BLaER1 treated with 17β-estradiol and CSF1 and Interleukin-3, amounts not matched to agents 10 nM and 100 nM (cell line): ENCODE measurements at regions not wholly inside any gene's neighbourhood (a gene's known extent, or its start where the extent isn't known, plus 50 kb on each side); places are given as distances from the start of the nearest gene placed in this dataset.
"Not testable (repeated sequence)": the region's sequence is repeated elsewhere in the genome, so short reads cannot be mapped to it uniquely, and the experiment has no call there.

Source experiments
- H3K27ac ChIP-seq, 11 experiments: shearing (Covaris generic); formaldehyde crosslinking; 2 replicates each; pipeline ENCODE4 v1.8.1; 2022
- H3K27me3 ChIP-seq, 11 experiments: shearing (Covaris generic); formaldehyde crosslinking; 2 replicates each; pipeline ENCODE4 v1.8.1; 2022
- H3K36me3 ChIP-seq, 11 experiments: shearing (Covaris generic); formaldehyde crosslinking; 2 replicates each; pipeline ENCODE4 v1.8.1; 2022
- H3K4me1 ChIP-seq, 10 experiments: shearing (Covaris generic); formaldehyde crosslinking; 2 replicates each; pipeline ENCODE4 v1.8.1; 2022
- H3K4me2 ChIP-seq, 11 experiments: shearing (Covaris generic); formaldehyde crosslinking; 2 replicates each; pipeline ENCODE4 v1.8.1; 2022
- H3K4me3 ChIP-seq, 10 experiments: shearing (Covaris generic); formaldehyde crosslinking; 2 replicates each; pipeline ENCODE4 v1.8.1; 2022
- H3K9ac ChIP-seq, 11 experiments: shearing (Covaris generic); formaldehyde crosslinking; 2 replicates each; pipeline ENCODE4 v1.8.1; 2022
- H3K9me3 ChIP-seq, 11 experiments: shearing (Covaris generic); formaldehyde crosslinking; replicated peaks in 1 of 11; 2 replicates each; pipeline ENCODE4 v1.8.1; 2022
- H4K20me1 ChIP-seq, 11 experiments: shearing (Covaris generic); formaldehyde crosslinking; 2 replicates each; pipeline ENCODE4 v1.8.1; 2022
- Cebpa-rat ChIP-seq, 11 experiments: shearing (Covaris generic); IDR thresholded peaks; 2 replicates each; pipeline ENCODE4 v1.8.1; 2022

- Histone ChIP-seq H3K9me3 (peaks cover 0 to 14% (median 5%) of the 10 kb centered on the region in 11 experiments; a peak in 10 of 22 replicates), H3K27ac (no peak overlapping the region), H3K36me3 (no peaks in the 10 kb centered on the region), H3K4me2 (no peak overlapping the region), H3K4me3 (no peak overlapping the region), H3K9ac (no peak overlapping the region), H3K27me3 (no peaks in the 10 kb centered on the region), H4K20me1 (no peaks in the 10 kb centered on the region), H3K4me1 (no peaks in the 10 kb centered on the region)
- no peak for TF ChIP-seq Cebpa-rat (IDR thresholded peaks at IDR 0.05)
Observed at GRCh38 chr10:91080776-91081175, 139.7 kb upstream of the PCGF5 start.

DNA sequence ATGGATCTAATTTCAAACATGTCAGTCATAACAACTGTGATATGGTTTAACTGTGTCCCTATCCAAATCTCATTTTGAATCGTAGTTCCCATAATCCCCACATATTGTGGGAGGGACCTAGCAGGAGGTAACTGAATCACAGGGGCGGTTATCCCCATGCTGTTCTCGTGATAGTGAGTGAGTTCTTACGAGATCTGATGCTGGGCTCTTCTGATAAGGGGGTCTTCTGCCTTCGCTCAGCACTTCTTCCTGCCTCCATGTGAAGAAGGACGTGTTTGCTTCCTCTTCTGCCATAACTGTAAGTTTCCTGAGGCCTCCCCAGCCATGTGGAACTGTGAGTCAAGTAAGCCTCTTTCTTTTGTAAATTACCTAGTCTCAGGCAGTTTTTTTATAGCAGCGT lies 138.0 kb upstream of the PCGF5 start:
- no peaks in the 10 kb centered on the region for H3K4me1 ChIP-seq

DNA sequence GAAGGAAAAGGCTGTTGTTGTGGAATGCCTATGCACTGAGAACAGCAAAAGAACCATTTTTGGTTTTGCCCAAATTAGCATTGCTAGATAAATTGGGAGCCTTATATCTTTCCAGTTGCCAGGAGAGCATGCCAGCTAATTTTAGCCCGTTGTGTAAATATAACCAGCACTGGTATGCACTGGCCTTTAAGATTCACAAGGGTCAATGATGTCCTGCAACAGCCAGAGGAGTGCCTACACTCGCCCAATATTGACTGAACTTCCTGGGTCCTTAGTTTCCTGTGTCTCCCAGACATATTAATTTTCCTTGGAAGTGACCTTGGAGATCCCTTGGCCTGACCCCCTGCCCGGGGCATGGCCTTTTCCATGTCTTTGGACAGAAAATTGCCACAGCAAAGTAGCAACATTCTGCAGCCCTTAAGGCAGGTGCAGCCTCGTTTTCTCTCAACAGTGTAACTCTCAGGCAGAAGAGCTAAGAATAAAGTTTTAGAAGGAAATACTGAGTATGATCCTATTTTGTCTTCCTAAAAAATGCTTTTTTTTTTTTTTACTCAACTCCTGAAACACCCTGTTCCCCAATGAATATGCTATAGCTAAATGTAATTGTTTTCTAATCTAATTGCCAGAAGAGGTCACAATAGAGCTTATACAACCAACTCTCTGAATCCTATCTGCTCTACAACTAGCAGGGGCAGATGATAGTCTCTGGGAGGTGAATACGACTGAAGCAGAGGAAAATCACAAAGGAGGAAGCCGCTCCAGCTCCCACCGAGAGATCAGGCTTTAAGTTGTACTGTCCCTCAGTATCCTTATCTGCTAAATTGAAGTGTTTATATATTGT lies 131.9 kb upstream of the PCGF5 start:
- Histone ChIP-seq H3K4me2 (peak overlapping the region in 1 of 11 experiments; percentile 56; a peak in 4 of 22 replicates), H3K4me1 (peaks cover 0 to 9% (median 4%) of the 10 kb centered on the region in 10 experiments; a peak in 7 of 20 replicates)
- no peak for TF ChIP-seq Cebpa-rat (IDR thresholded peaks at IDR 0.05)

More for the DNA sequence above, 138.0 kb upstream of the PCGF5 start:
- no peaks in the 10 kb centered on the region for H3K27me3 ChIP-seq
- H4K20me1 ChIP-seq, result no peaks in the 10 kb centered on the region
- H3K9ac ChIP-seq, result no peak overlapping the region
- TF ChIP-seq Cebpa-rat (IDR thresholded peaks at IDR 0.05), result no peak
- no peaks in the 10 kb centered on the region for H3K36me3 ChIP-seq
- H3K9me3 ChIP-seq, result peaks cover 0 to 14% (median 5%) of the 10 kb centered on the region in 11 experiments; a peak in 10 of 22 replicates
- H3K4me2 ChIP-seq, result no peak overlapping the region
- H3K4me3 ChIP-seq, result no peak overlapping the region
- H3K27ac ChIP-seq, result no peak overlapping the region

DNA sequence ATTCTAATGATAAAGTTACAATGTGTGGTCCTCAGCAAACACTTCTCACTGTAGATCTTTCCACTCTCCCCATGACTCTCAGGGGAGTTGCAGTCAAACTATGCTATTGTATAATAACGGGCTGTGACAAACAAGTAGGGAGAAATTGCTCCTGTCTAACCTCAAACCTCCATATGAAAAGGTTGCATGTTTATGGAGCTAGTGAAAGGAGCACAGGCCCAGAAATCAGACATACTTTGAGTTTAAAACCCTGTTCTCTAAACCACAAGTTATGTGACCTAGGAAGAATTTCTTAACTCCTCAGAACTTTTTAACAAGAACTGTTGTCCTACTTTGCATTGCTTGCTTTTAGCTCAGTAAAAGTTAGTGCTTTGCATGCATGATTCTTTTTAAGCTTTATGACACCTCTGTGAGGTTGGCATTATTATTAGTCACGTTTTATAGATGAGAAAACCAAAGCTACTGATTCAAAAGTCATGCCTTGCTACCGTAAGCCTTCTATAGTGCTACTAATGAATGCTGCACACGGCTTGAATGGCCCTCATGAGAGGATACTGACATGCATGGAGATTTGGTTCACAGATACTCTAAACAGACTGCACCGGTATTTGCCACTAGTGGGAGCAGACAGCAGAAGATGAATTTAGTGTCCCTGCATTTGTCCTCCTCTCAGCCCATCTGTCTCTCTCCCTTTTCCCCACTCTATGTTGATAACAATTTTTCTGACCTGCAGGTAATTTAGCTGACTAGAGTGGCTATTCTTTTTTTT lies 129.5 kb upstream of the PCGF5 start:
- peak overlapping the region in 1 of 11 experiments; percentile 1; a peak in 1 of 22 replicates for H3K4me2 ChIP-seq
- no peaks in the 10 kb centered on the region for H3K27me3 ChIP-seq
- no peak overlapping the region for H3K27ac ChIP-seq
- H4K20me1 ChIP-seq, result no peaks in the 10 kb centered on the region
- peaks cover 19 to 32% (median 29%) of the 10 kb centered on the region in 11 experiments for H3K9me3 ChIP-seq
- H3K9ac ChIP-seq, result no peak overlapping the region
- no peaks in the 10 kb centered on the region for H3K36me3 ChIP-seq
- H3K4me3 ChIP-seq, result no peak overlapping the region
- H3K4me1 ChIP-seq, result peaks cover 0 to 9% (median 4%) of the 10 kb centered on the region in 10 experiments; a peak in 7 of 20 replicates
- no peak for TF ChIP-seq Cebpa-rat (IDR thresholded peaks at IDR 0.05)

More for the DNA sequence above, 131.9 kb upstream of the PCGF5 start:
- H3K9ac ChIP-seq, result no peak overlapping the region
- H3K4me3 ChIP-seq, result no peak overlapping the region
- H4K20me1 ChIP-seq, result no peaks in the 10 kb centered on the region
- no peaks in the 10 kb centered on the region for H3K36me3 ChIP-seq
- H3K9me3 ChIP-seq, result peaks cover 12 to 26% (median 14%) of the 10 kb centered on the region in 11 experiments
- no peak overlapping the region for H3K27ac ChIP-seq
- no peaks in the 10 kb centered on the region for H3K27me3 ChIP-seq

DNA sequence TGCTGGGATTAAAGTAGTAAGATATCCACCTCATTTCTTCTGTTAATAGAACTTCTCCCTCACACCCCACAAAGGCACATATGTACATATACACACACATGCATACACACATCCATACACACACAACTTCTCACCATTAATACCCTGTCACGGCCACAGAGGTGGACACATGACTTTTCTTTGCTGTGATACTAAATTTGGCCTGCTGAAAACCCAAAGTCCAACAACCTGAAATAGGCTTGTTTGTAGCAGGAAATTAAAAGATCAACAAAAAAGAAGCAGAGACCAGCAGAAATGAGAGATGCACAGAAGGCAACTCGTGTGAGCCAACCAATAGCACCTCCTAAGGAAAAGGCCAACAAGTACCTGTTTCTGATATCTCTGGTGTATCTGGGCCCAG lies 128.7 kb upstream of the PCGF5 start:
- no peak overlapping the region for H3K27ac ChIP-seq
- TF ChIP-seq Cebpa-rat (IDR thresholded peaks at IDR 0.05), result no peak
- H3K9ac ChIP-seq, result no peak overlapping the region

DNA sequence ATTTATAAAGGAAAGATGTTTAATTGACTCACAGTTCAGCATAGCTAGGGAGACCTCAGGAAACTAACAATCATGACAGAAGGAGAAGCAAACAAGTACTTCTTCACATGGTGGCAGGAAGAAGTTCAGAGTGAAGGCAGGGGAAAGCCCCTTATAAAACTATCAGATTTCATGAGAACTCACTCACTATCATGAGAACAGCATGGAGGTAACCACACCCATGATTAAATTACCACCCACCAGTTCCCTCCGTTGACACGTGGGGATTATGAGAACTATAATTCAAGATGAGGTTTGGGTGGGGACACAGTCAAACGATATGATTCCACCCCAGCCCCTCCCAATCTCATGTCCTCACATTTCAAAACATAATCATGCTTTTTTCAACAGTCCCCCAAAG lies 124.2 kb upstream of the PCGF5 start:
- no peak overlapping the region for H3K27ac ChIP-seq
- no peaks in the 10 kb centered on the region; a peak in 3 of 22 replicates for H3K36me3 ChIP-seq
- TF ChIP-seq Cebpa-rat (IDR thresholded peaks at IDR 0.05), result no peak
- H3K4me2 ChIP-seq, result no peak overlapping the region
- no peak overlapping the region for H3K4me3 ChIP-seq
- no peak overlapping the region for H3K9ac ChIP-seq
- no peaks in the 10 kb centered on the region for H4K20me1 ChIP-seq
- no peaks in the 10 kb centered on the region for H3K27me3 ChIP-seq
- peaks cover 53 to 70% (median 61%) of the 10 kb centered on the region in 11 experiments for H3K9me3 ChIP-seq
- H3K4me1 ChIP-seq, result no peaks in the 10 kb centered on the region

More for the DNA sequence above, 128.7 kb upstream of the PCGF5 start:
- H3K4me2 ChIP-seq, result no peak overlapping the region
- no peaks in the 10 kb centered on the region for H4K20me1 ChIP-seq
- H3K9me3 ChIP-seq, result peaks cover 26 to 40% (median 35%) of the 10 kb centered on the region in 11 experiments
- H3K4me3 ChIP-seq, result no peak overlapping the region
- H3K36me3 ChIP-seq, result no peaks in the 10 kb centered on the region
- H3K27me3 ChIP-seq, result no peaks in the 10 kb centered on the region
- H3K4me1 ChIP-seq, result peaks cover 0 to 9% (median 4%) of the 10 kb centered on the region in 10 experiments; a peak in 7 of 20 replicates

DNA sequence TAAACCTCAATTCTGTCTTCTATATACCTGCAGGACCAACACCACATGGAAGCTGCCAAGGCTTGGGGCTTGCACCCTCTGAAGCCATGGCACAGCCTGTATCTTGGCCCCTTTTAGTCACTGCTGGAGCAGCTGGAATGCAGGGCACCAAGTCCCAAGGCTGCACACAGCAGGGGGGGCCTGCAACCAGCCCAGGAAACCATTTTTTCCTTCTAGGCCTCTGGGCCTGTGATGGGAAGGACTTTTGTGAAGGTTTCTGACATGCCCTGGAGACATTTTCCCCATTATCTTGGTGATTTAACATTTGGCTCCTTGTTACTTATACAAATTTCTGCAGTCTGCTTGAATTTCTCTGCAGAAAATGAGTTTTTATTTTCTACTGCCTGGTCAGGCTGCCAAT lies 123.2 kb upstream of the PCGF5 start:
- H4K20me1 ChIP-seq, result no peaks in the 10 kb centered on the region
- H3K9ac ChIP-seq, result no peak overlapping the region
- no peak overlapping the region for H3K27ac ChIP-seq
- no peak overlapping the region for H3K4me2 ChIP-seq
- H3K27me3 ChIP-seq, result no peaks in the 10 kb centered on the region
- no peaks in the 10 kb centered on the region; a peak in 3 of 22 replicates for H3K36me3 ChIP-seq
- TF ChIP-seq Cebpa-rat (IDR thresholded peaks at IDR 0.05), result no peak
- no peak overlapping the region; a peak in 1 of 20 replicates for H3K4me3 ChIP-seq
- H3K4me1 ChIP-seq, result peaks cover 0 to 5% (median 0%) of the 10 kb centered on the region in 10 experiments; a peak in 3 of 20 replicates
- peaks cover 52 to 70% (median 59%) of the 10 kb centered on the region in 11 experiments for H3K9me3 ChIP-seq

DNA sequence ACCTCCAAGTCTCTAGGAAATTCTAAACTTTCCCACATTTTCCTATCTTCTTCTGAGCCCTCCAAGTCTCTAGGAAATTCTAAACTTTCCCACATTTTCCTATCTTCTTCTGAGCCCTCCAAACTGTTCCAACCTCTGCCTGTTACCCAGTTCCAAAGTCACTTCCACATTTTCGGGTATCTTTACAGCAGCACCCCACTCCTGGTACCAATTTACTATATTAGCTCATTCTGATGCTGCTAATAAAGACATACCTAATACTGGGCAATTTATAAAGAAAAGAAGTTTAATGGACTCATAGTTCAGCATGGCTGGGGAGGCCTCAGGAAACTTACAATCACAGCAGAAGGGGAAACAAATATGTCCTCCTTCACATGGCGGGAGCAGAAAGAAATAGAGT lies 122.4 kb upstream of the PCGF5 start:
- H4K20me1 ChIP-seq, H3K4me2 ChIP-seq, H3K9ac ChIP-seq, H3K4me3 ChIP-seq, H3K27ac ChIP-seq, H3K27me3 ChIP-seq, H3K36me3 ChIP-seq: not testable (repeated sequence)
- Histone ChIP-seq H3K4me1 (peaks cover 0 to 11% (median 4%) of the 10 kb centered on the region in 10 experiments; a peak in 14 of 20 replicates), H3K9me3 (peaks cover 45 to 63% (median 51%) of the 10 kb centered on the region in 11 experiments)
